Activated naive CD4-positive, alpha-beta T cell treated with Interleukin-2 at 50 U/mL for 16 hours (primary cell): ENCODE measurements at regions not wholly inside any gene's neighbourhood (a gene's known extent, or its start where the extent isn't known, plus 50 kb on each side); places are given as distances from the start of the nearest gene placed in this dataset.

Experiments used
- DNase-seq: peaks from one replicate; pipeline ENCODE4 v3.0.0-alpha.2; 2020

DNA sequence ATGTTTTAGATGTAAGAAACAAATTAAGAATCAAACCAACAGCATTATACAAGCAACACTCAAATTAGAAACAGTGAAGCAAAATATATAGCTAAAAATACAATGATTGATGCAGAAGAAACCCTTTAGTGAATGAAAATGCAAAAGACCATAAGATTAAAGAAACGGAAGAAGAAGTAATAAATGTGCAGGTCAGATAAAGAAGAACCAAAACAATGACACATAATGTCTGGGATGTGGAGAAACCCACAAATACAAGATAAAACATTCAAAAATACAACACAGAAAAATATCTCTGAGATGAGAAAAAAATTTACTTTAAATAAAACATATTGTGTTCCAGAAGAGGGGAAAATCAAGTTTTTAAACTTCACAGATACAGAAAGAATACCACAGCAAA lies 73.4 kb upstream of the AVPR1A start:
- no peak for DNase-seq

- no peak for DNase-seq
Observed at GRCh38 chr12:63223128-63223527, 72.1 kb upstream of the AVPR1A start.

GRCh38 chr12:63222582-63222981 lies 71.6 kb upstream of the AVPR1A start:
- no peak for DNase-seq

DNA sequence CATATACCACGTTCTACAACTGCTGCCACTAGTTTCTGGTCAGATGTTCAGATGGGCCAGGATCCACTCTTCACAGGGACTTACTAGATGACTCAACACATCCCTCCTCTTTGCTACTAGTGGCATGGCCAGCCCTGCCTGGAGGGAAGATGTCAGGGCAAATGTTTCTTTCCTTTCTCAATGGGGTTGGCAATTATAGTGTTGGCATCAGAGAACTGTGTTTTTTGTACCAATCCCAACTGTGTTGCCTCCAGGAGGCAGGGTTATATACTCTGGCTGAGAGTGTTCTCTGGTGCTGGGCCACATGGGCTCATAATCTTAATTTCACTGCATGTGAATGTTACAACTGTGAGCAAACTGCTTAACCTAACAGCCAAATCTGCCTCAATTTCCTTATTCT lies 69.9 kb upstream of the AVPR1A start:
- DNase-seq: no peak

- DNase-seq: no peak
Observed at GRCh38 chr12:63212316-63212715, 61.3 kb upstream of the AVPR1A start.

DNA sequence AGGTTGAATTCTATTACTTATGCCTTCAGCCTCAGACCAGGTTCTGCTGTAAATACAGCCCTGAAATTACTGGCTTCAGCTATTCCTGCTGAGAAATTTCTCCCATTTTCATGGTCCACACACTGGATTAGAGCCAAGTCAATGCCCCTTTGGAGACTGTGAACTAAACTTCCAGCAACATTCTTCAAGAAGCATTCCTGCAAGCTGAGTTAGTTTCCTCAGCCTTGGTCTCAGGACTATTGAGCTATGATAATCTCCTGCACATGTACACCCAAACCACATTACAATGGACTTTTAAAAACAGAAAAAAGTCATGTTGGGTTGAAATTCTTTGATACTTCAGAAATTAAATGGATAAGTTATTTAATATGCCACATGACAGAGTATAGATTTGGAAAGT lies 58.0 kb upstream of the AVPR1A start:
- no peak for DNase-seq

DNA sequence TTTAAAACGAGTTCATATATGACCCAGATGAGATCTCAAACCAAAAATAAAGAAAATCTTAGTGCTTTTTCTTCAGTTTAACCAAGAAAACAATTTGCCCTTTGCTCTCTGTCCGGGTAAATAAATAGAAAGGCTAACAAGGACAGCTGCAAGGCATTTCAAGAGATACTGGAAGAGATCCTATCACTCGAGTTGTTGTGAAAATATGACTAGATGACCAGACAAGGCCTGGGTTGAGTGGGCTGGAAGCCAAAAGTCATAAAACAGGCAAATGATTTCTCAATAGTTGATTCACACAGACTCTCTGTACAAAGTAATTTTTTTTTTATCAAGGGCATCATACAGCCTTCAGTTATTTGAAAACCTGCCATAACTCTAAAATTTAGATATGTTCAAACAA lies 55.9 kb upstream of the AVPR1A start:
- DNase-seq: no peak

DNA sequence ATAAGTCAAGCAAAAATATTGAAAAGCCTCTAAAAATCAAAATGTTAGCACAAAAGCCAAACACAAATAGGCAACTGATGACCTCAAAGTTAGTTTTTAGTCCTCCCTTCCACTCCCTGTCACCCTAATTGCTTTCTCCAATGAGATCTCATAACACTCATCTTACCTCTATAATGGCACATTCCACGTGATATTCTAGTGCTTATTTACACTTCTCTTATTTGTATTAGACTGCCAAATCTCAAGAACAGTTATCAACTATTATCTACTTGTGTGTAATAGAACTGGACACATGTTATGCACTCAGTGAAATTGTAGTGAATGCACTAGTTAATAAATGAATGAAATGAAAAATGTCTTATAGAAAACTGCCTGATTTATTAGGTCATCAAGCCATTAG lies 55.5 kb upstream of the AVPR1A start:
- no peak for DNase-seq
